Stimulated activated CD4-positive, alpha-beta T cell treated with anti-CD3 and anti-CD28 coated beads, Interleukin-2, amount 100 ng/mL, for 48 hours (primary cell): ENCODE measurements at regions not wholly inside any gene's neighbourhood (a gene's known extent, or its start where the extent isn't known, plus 50 kb on each side); places are given as distances from the start of the nearest gene placed in this dataset.
"Not testable (repeated sequence)": the region's sequence is repeated elsewhere in the genome, so short reads cannot be mapped to it uniquely, and the experiment has no call there.

Source experiments
- DNase-seq, 2 donors: peaks; one replicate each; pipeline ENCODE4 v3.0.0-alpha.2; 2020

DNA sequence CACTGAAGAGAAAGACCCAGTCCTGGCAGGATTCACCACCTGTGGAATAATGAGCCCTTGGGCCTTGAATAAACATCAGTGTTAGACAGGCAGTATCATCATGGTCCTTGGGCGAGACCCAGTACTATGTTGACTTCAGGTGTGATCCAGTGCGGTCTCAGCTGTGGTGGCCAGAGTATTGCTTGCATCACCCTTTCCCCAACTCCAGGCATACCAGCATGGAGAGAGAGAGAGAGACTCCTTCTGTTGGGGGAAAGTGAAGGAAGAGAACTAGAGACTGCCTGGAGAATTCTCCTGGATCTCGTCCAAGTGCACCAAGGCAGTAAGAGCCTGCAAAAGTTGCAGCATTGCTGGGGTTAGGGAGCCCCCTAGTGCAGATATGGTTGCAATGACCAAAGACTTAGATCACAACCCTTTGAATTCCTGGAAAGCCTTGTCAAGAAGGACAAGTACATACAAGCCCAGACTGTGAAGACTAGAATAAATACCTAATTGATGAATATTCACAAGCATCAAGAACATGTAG is 61.1 kb upstream of the VAMP7 start:
- DNase-seq: peak; percentile 4 to 7

DNA sequence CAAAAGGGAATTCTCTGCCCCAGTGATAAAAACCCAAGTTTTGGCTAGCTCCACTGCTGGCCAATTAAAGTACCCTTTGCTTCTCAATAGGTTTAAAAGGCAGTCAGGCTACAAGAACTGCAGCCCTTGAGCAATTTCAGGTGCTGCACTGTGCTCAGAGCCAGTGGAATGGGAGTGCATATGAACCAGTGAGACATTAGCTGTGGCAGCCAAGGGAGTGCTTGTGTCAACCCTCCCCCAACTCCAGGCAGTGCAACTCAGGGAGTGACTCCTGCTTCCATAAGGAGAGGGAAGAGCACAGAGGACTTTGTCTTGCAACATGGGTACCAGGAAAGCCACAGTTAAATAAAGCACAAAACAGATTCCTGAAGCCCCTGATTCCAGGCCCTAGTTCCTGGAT is 61.6 kb upstream of the VAMP7 start:
- no peak for DNase-seq

DNA sequence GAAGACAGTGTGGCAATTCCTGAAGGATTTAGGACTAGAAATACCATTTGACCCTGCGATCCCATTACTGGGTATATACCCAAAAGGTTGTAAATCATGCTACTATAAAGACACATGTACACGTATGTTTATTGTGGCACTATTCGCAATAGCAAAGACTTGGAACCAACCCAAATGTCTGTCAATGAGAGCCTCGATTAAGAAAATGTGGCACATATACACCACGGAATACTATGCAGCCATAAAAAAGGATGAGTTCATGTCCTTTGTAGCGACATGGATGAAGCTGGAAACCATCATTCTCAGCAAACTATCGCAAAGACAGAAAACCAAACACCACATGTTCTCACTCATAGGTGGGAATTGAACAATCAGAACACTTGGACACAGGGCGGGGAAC is 66.8 kb upstream of the VAMP7 start:
- DNase-seq: not testable (repeated sequence)

GRCh38 chrX:155779831-155780230 is 101.3 kb upstream of the VAMP7 start:
- DNase-seq: no peak

- no peak for DNase-seq
Observed at GRCh38 chrX:155778844-155779553, 102.1 kb upstream of the VAMP7 start.

DNA sequence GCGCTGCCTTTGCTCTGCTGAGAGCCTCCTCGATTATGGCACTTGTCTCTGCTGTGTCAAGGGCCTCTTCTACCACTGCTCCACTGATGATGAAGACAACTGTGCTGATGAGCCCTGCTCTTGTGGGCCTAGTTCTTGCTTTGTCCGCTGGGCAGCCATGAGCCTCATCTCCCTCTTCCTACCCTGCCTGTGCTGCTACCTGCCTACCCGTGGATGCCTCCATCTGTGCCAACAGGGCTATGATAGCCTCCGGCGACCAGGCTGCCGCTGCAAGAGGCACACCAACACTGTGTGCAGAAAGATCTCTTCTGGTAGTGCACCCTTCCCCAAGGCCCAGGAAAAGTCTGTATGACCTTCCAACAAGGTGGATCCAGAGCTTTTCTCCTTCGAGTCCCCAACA is 106.8 kb upstream of the VAMP7 start:
- DNase-seq: no peak

DNA sequence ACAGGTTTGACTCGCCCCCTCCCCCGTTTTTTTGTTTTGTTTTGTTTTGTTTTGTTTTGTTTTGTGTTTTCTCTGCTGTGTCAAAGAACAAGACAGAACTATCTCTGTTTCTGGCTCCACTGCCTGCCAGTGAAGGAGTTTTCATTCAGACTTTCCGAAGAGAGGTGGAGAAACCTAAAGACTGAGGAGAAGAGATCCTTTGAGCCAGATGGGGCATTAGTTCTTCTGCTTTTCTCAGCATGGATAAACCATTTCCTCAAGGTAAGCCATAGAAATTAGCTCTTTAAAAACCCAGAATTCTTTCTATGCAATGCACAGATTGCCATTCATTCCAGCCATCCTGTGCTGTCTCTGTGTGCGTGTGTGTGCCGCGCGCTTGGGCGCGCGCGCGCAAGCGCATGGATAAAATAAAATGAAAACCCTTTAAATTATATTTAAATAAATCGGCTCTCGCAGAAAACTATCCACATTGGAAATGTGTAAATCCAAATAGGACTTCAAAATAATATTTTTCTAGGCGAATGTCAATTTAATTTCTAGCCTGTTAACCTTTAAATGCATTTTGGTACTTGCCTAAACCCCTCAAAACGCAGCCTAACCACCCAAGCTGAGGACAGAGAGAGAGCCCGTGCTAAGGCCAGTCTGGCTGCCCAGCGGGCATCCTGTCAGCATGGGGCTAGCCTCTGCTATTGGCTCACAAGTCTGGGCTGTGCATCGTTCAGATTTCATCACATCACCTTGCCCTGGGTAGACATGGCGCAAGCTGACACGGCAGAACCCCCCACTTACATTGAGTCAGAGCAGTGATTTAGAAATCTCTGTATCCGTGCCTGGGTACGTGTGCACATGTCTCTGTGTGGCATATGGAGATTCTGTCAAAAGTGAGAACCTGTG is 113.0 kb upstream of the VAMP7 start:
- DNase-seq: no peak

- no peak for DNase-seq
Observed at GRCh38 chrX:155767051-155767875, 113.9 kb upstream of the VAMP7 start.

DNA sequence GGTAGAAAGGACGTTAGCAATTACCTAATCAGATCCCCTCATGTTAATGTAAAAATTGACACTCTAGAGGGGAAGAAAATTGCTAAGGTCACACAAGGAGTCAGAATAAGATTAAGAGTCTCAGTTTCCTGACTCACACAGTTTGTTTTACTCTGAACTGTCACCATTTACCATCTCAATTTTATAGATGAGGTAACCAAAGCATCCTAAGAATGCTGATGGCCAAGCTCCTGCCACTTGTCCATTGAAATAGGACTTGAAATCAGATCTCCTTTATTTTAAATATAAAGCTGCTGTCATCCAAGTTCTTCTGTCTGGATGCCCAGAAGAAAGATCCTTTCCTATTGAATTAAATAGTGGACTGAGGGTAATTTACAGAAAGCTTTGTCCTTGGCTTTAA is 114.8 kb upstream of the VAMP7 start:
- no peak for DNase-seq

DNA sequence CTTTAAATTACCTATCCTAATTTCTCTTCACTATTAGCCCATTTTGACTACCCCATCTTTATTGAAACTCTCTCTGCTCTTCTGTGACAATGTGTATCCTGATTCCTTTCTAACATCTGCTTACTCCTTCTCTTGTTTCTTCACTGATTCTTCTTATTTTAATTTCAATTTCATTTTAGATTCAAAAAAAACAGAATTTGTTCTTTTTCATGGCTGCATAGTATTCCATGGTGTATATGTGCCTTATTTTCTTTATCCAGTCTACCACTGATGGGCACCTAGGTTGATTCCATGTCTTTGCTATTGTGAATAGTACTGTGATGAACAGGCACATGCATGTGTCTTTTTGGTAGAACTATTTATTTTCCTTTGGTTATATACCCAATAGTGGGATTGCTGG is 120.0 kb upstream of the VAMP7 start:
- no peak for DNase-seq

GRCh38 chrX:155757046-155757759 is 123.9 kb upstream of the VAMP7 start:
- DNase-seq: no peak

GRCh38 chrX:155755706-155756337 is 125.3 kb upstream of the VAMP7 start:
- DNase-seq: no peak

GRCh38 chrX:155751131-155751530 is 130.0 kb upstream of the VAMP7 start:
- no peak for DNase-seq

GRCh38 chrX:155747520-155747919 is 133.6 kb upstream of the VAMP7 start:
- DNase-seq: no peak

GRCh38 chrX:155745792-155746191 is 133.0 kb upstream of the TMLHE start:
- DNase-seq: no peak

- DNase-seq: no peak
Observed at GRCh38 chrX:155744534-155744933, 131.8 kb upstream of the TMLHE start.

- not testable (repeated sequence) for DNase-seq
Observed at GRCh38 chrX:155728335-155728734, 115.6 kb upstream of the TMLHE start.

DNA sequence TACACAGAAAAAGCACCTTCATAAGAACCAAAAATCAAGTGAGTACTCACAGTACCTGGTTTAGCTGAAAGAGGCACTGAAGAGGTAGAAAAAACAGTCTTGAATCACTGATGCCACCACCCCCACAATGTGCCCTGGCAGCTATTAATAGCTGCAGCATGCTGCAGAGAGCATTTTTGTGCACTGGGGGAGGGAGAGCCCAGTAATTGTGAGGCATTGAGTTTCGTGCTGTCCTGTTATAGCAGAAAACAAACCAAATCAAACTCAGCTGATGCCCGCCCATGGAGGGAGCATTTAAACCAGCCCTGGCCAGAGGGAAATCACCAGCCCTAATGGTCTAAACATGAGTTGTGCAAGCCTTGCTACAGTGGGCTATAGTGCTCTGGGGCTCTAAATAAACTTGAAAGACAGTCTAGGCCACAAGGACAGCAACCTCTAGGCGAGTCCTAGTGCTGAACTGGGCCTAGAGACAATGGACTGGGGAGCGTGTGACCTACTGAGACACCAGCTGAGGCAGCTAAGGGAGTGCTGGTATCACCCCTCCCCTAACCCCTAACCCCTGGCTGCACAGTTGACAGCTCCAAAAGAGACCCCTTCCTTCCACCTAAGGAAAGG is 106.3 kb upstream of the TMLHE start:
- DNase-seq: no peak

DNA sequence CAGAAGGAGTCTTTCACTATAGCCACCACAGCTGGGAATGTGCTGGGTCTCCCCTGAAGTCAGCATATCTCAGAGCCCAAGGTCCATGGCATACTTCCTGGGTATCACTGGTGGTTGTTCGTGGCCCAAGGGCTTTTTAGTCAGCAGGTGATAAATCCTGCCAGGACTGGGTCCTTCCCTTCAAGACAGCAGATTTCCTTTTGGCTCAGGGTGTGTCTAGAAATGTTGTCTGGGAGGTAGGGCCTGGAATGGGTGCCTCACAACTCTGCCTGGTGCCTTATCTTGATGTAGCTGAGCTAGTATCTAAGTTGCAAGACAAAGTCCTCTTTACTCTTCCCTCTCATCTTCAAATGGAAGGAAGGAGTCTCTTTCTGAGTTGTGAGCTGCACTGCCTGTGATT is 102.4 kb upstream of the TMLHE start:
- no peak for DNase-seq

- no peak for DNase-seq
Observed at GRCh38 chrX:155695419-155695818, 82.7 kb upstream of the TMLHE start.

DNA sequence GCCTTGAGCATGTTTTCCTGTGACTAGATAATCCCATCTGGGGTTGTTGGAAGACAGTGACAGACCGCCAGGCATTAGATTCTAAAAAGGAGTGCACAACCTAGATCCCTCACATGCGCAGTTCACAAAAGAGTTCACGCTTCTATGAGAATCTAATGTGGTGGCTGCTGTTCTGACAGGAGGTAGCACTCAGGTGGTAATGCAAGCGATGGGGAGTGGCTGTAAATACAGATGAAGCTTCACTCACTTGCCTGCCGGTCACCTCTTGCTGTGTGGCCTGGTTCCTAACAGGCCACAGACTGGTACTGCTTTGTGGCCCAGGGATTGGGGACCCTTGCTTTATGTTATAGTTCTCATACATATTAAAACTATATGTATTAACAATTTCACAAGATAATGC is 81.9 kb upstream of the TMLHE start:
- no peak for DNase-seq

- no peak for DNase-seq
Observed at GRCh38 chrX:155682834-155683233, 70.1 kb upstream of the TMLHE start.
